ENCODE measurements at regions not wholly inside any gene's neighbourhood (a gene's known extent, or its start where the extent isn't known, plus 50 kb on each side); places are given as distances from the start of the nearest gene placed in this dataset.

GRCh38 chr15:66956672-66957430, 108.6 kb upstream of the SMAD3 start:
- no peak overlapping the region for H3K9ac ChIP-seq (ENCODE audit: low read length in 3 of 3)
- H3K27me3 ChIP-seq (ENCODE audit: control insufficient read depth, insufficient read depth, low read length), result no peaks in the 10 kb centered on the region
- H3K27ac ChIP-seq (ENCODE audit: low read depth in 2 of 2, low read length in 2 of 2), result no peak overlapping the region
- no peak for FAIRE-seq
- H3K4me1 ChIP-seq (ENCODE audit: control insufficient read depth in 2 of 3, insufficient read depth in 2 of 3, low read depth in 1 of 3, low read length in 3 of 3), result no peaks in the 10 kb centered on the region
- no peak overlapping the region for H3K4me3 ChIP-seq (ENCODE audit: low read length in 3 of 3)
- no peak for TF ChIP-seq CTCF (IDR thresholded peaks at IDR 0.05; ENCODE audit: borderline replicate concordance, extremely low read depth, insufficient read depth)
- H3K9me3 ChIP-seq (ENCODE audit: control insufficient read depth in 2 of 3, insufficient read depth in 1 of 3, low read length in 3 of 3), result no peaks in the 10 kb centered on the region
- intact Hi-C loops (cut with DNase I), result no loop called here
- H3K36me3 ChIP-seq (ENCODE audit: control insufficient read depth in 2 of 3, insufficient read depth in 3 of 3, low read length in 3 of 3), result no peaks in the 10 kb centered on the region
- no peak for DNase-seq

- DNase-seq (no peak), FAIRE-seq (no peak)
- intact Hi-C loops (cut with DNase I), result no loop called here
- H3K4me3 ChIP-seq (ENCODE audit: low read length in 3 of 3), result no peak overlapping the region
- H3K9ac ChIP-seq (ENCODE audit: low read length in 3 of 3), result no peak overlapping the region
- no peaks in the 10 kb centered on the region for H3K4me1 ChIP-seq (ENCODE audit: control insufficient read depth in 2 of 3, insufficient read depth in 2 of 3, low read depth in 1 of 3, low read length in 3 of 3)
- H3K9me3 ChIP-seq (ENCODE audit: control insufficient read depth in 2 of 3, insufficient read depth in 1 of 3, low read length in 3 of 3), result no peaks in the 10 kb centered on the region
- no peak overlapping the region for H3K27ac ChIP-seq (ENCODE audit: low read depth in 2 of 2, low read length in 2 of 2)
- TF ChIP-seq CTCF (IDR thresholded peaks at IDR 0.05; ENCODE audit: borderline replicate concordance, extremely low read depth, insufficient read depth), result no peak
- H3K36me3 ChIP-seq (ENCODE audit: control insufficient read depth in 2 of 3, insufficient read depth in 3 of 3, low read length in 3 of 3), result no peaks in the 10 kb centered on the region
- no peaks in the 10 kb centered on the region for H3K27me3 ChIP-seq (ENCODE audit: control insufficient read depth, insufficient read depth, low read length)
Observed at GRCh38 chr15:66957431-66957720, 108.0 kb upstream of the SMAD3 start.

GRCh38 chr15:66959066-66959465, 106.3 kb upstream of the SMAD3 start:
- intact Hi-C loops (cut with DNase I), result no loop called here
- TF ChIP-seq CTCF (IDR thresholded peaks at IDR 0.05; ENCODE audit: borderline replicate concordance, extremely low read depth, insufficient read depth), result no peak
- Histone ChIP-seq H3K36me3 (ENCODE audit: control insufficient read depth in 2 of 3, insufficient read depth in 3 of 3, low read length in 3 of 3) (no peaks in the 10 kb centered on the region), H3K4me1 (ENCODE audit: control insufficient read depth in 2 of 3, insufficient read depth in 2 of 3, low read depth in 1 of 3, low read length in 3 of 3) (no peaks in the 10 kb centered on the region), H3K4me3 (ENCODE audit: low read length in 3 of 3) (no peak overlapping the region), H3K9ac (ENCODE audit: low read length in 3 of 3) (no peak overlapping the region), H3K27me3 (ENCODE audit: control insufficient read depth, insufficient read depth, low read length) (no peaks in the 10 kb centered on the region), H3K9me3 (ENCODE audit: control insufficient read depth in 2 of 3, insufficient read depth in 1 of 3, low read length in 3 of 3) (no peaks in the 10 kb centered on the region), H3K27ac (ENCODE audit: low read depth in 2 of 2, low read length in 2 of 2) (no peak overlapping the region)
- FAIRE-seq, result no peak
- DNase-seq, result no peak

GRCh38 chr15:66959875-66960274, 105.5 kb upstream of the SMAD3 start:
- DNase-seq (no peak), FAIRE-seq (no peak)
- Histone ChIP-seq H3K4me3 (ENCODE audit: low read length in 3 of 3) (no peak overlapping the region), H3K27me3 (ENCODE audit: control insufficient read depth, insufficient read depth, low read length) (no peaks in the 10 kb centered on the region), H3K9ac (ENCODE audit: low read length in 3 of 3) (no peak overlapping the region), H3K36me3 (ENCODE audit: control insufficient read depth in 2 of 3, insufficient read depth in 3 of 3, low read length in 3 of 3) (no peaks in the 10 kb centered on the region), H3K4me1 (ENCODE audit: control insufficient read depth in 2 of 3, insufficient read depth in 2 of 3, low read depth in 1 of 3, low read length in 3 of 3) (no peaks in the 10 kb centered on the region), H3K27ac (ENCODE audit: low read depth in 2 of 2, low read length in 2 of 2) (no peak overlapping the region), H3K9me3 (ENCODE audit: control insufficient read depth in 2 of 3, insufficient read depth in 1 of 3, low read length in 3 of 3) (no peaks in the 10 kb centered on the region)
- no peak for TF ChIP-seq CTCF (IDR thresholded peaks at IDR 0.05; ENCODE audit: borderline replicate concordance, extremely low read depth, insufficient read depth)
- intact Hi-C loops (cut with DNase I), result no loop called here
